GM04504 (cell line): ENCODE measurements at regions not wholly inside any gene's neighbourhood (a gene's known extent, or its start where the extent isn't known, plus 50 kb on each side); places are given as distances from the start of the nearest gene placed in this dataset.

ENCODE experiments used
- DNase-seq: peaks from one replicate; pipeline ENCODE4 v3.0.0-alpha.2; 2012; ENCODE audit warnings: low read depth

GRCh38 chr4:124178449-124179021 is 534.0 kb downstream of the ANKRD50 start:
- no peak for DNase-seq

- DNase-seq, result no peak
Observed at GRCh38 chr4:124179506-124180186, 532.9 kb downstream of the ANKRD50 start.

- DNase-seq, result no peak
Observed at GRCh38 chr4:124181039-124181438, 531.5 kb downstream of the ANKRD50 start.

GRCh38 chr4:124183231-124183630 is 529.3 kb downstream of the ANKRD50 start:
- DNase-seq, result no peak

GRCh38 chr4:124183926-124184325 is 528.6 kb downstream of the ANKRD50 start:
- no peak for DNase-seq

- no peak for DNase-seq
Observed at GRCh38 chr4:124184792-124185191, 527.7 kb downstream of the ANKRD50 start.

GRCh38 chr4:124188595-124188994 is 523.9 kb downstream of the ANKRD50 start:
- no peak for DNase-seq

- no peak for DNase-seq
Observed at GRCh38 chr4:124189545-124189944, 523.0 kb downstream of the ANKRD50 start.

GRCh38 chr4:124191329-124191728 is 521.2 kb downstream of the ANKRD50 start:
- no peak for DNase-seq

GRCh38 chr4:124192544-124192943 is 520.0 kb downstream of the ANKRD50 start:
- DNase-seq, result no peak

GRCh38 chr4:124199185-124199584 is 513.3 kb downstream of the ANKRD50 start:
- DNase-seq, result no peak

- no peak for DNase-seq
Observed at GRCh38 chr4:124199755-124200154, 512.8 kb downstream of the ANKRD50 start.

- no peak for DNase-seq
Observed at GRCh38 chr4:124201636-124202035, 510.9 kb downstream of the ANKRD50 start.

- DNase-seq, result no peak
Observed at GRCh38 chr4:124202099-124202498, 510.4 kb downstream of the ANKRD50 start.

- no peak for DNase-seq
Observed at GRCh38 chr4:124203613-124204238, 508.8 kb downstream of the ANKRD50 start.

GRCh38 chr4:124206779-124207605 is 505.5 kb downstream of the ANKRD50 start:
- no peak for DNase-seq

GRCh38 chr4:124209211-124209610 is 503.3 kb downstream of the ANKRD50 start:
- DNase-seq, result no peak

GRCh38 chr4:124209626-124210025 is 502.9 kb downstream of the ANKRD50 start:
- no peak for DNase-seq

- DNase-seq, result no peak
Observed at GRCh38 chr4:124210746-124211145, 501.8 kb downstream of the ANKRD50 start.

GRCh38 chr4:124212815-124213630 is 499.5 kb downstream of the ANKRD50 start:
- no peak for DNase-seq

GRCh38 chr4:124219389-124219788 is 493.1 kb downstream of the ANKRD50 start:
- no peak for DNase-seq

GRCh38 chr4:124224256-124224655 is 488.3 kb downstream of the ANKRD50 start:
- DNase-seq, result no peak
